Type B pancreatic cell (in vitro differentiated cells): ENCODE measurements at regions not wholly inside any gene's neighbourhood (a gene's known extent, or its start where the extent isn't known, plus 50 kb on each side); places are given as distances from the start of the nearest gene placed in this dataset.
"Not testable (repeated sequence)": the region's sequence is repeated elsewhere in the genome, so short reads cannot be mapped to it uniquely, and the experiment has no call there.

Experiments
- DNase-seq: peaks from one replicate; pipeline ENCODE4 v3.0.0; 2021; ENCODE audit warnings: mixed read lengths; ENCODE audit not compliant: unreplicated experiment; ENCODE audit errors: extremely low spot score
- H3K27ac Mint-ChIP-seq: 2 replicates; pipeline ENCODE4 v1.8.0; 2021; ENCODE audit warnings: mild to moderate bottlenecking, mixed read lengths
- H3K27me3 Mint-ChIP-seq: 2 replicates; pipeline ENCODE4 v1.8.0; 2021; ENCODE audit warnings: mixed read lengths
- H3K36me3 Mint-ChIP-seq: 2 replicates; pipeline ENCODE4 v1.8.0; 2021; ENCODE audit warnings: mixed read lengths
- H3K4me1 Mint-ChIP-seq: one replicate; pipeline ENCODE4 v1.8.0; 2021; ENCODE audit warnings: mixed read lengths; ENCODE audit not compliant: unreplicated experiment
- H3K4me3 Mint-ChIP-seq: 2 replicates; pipeline ENCODE4 v1.8.0; 2021; ENCODE audit warnings: mild to moderate bottlenecking, mixed read lengths
- H3K9me3 Mint-ChIP-seq: 2 replicates; pipeline ENCODE4 v1.8.0; 2021; ENCODE audit warnings: mixed read lengths
- TF ChIP-seq, protein P1 (sequence below): fragments of 200-600 bp; sonication (generic); conservative IDR thresholded peaks from 2 replicates; pipeline ENCODE4 v1.5.0; 2021; ENCODE audit warnings: antibody characterized with exemption, mild to moderate bottlenecking

DNA sequence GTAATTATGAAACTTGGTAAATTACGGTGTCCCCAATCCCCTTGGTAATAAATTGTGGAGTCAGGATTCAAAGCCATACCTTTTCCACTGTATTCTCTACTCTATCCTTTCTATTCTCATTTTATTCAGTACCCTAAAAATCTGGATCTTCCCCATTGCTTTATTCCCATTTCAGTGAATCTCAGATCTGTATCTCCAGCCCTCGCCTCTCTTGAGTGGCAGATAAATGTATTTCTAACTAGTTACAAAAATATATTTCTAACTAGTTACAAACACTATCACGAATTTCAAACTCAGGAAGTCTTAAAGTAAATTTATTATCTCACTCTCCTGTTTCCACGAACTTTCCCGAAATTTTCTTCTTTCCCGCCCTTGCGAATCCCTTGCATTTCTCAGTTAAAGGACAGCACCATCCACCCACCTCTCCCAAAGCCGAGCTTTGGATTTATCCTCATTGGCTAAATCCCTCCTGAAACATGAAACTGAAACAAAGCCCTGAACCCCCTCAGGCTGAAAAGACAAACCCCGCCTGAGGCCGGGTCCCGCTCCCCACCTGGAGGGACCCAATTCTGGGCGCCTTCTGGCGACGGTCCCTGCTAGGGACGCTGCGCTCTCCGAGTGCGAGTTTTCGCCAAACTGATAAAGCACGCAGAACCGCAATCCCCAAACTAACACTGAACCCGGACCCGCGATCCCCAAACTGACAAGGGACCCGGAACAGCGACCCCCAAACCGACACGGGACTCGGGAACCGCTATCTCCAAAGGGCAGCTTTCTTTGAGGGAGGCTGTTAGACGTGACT, 164.3 kb upstream of the PABPC3 start:
- DNase-seq: no peak
- H3K36me3 Mint-ChIP-seq: no peaks in the 10 kb centered on the region
- H3K4me3 Mint-ChIP-seq: peak overlapping the region; percentile 69
- peaks cover 40% of the 10 kb centered on the region for H3K27me3 Mint-ChIP-seq
- peaks cover 5% of the 10 kb centered on the region for H3K4me1 Mint-ChIP-seq
- TF ChIP-seq, protein P1, sequence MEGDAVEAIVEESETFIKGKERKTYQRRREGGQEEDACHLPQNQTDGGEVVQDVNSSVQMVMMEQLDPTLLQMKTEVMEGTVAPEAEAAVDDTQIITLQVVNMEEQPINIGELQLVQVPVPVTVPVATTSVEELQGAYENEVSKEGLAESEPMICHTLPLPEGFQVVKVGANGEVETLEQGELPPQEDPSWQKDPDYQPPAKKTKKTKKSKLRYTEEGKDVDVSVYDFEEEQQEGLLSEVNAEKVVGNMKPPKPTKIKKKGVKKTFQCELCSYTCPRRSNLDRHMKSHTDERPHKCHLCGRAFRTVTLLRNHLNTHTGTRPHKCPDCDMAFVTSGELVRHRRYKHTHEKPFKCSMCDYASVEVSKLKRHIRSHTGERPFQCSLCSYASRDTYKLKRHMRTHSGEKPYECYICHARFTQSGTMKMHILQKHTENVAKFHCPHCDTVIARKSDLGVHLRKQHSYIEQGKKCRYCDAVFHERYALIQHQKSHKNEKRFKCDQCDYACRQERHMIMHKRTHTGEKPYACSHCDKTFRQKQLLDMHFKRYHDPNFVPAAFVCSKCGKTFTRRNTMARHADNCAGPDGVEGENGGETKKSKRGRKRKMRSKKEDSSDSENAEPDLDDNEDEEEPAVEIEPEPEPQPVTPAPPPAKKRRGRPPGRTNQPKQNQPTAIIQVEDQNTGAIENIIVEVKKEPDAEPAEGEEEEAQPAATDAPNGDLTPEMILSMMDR: no peak
- H3K27ac Mint-ChIP-seq: no peak overlapping the region
- peaks cover 6% of the 10 kb centered on the region for H3K9me3 Mint-ChIP-seq

DNA sequence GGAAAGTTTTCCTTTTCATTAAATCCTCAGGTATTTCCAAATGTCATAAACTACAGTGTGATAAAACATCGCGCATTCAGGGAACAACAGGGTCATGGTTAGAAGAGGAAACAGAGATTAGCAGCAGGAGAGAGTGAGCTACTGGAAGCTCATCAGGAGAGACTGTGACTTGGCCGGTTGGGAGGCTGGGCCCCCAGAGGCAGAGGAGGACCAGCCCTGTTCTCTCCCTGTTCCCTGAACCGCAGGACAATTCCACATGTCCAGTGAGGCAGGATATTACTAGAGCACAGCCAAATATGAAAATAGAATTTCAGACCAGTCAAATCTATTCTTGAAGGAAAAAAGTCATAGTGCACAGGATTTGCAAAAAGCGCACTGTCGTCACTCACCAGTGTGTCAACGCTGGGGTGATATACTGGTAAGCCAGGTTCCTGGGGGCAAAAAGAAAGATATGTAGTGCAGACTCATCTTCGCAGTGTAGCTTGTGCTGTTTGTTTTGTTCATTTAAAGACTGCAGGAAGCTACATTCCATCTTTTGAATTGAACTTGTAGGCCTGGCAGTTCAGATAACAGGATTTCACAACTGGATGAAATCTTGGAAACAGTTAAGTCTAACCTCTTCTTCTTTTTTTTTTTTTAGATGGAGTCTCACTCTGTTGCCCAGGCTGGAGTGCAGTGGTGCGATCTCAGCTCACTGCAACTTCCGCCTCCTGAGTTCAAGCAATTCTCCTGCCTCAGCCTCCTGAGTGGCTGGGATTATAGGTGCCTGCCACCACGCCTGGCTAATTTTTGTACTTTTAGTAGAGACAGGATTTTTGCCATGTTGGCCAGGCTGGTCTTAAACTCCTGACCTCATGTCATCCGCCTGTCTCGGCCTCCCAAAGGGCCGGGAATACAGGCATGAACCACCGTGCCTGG, 162.6 kb upstream of the PABPC3 start:
- H3K4me3 Mint-ChIP-seq, H3K4me1 Mint-ChIP-seq, H3K9me3 Mint-ChIP-seq, DNase-seq, H3K36me3 Mint-ChIP-seq, H3K27ac Mint-ChIP-seq: not testable (repeated sequence)
- H3K27me3 Mint-ChIP-seq: peaks cover 40% of the 10 kb centered on the region

DNA sequence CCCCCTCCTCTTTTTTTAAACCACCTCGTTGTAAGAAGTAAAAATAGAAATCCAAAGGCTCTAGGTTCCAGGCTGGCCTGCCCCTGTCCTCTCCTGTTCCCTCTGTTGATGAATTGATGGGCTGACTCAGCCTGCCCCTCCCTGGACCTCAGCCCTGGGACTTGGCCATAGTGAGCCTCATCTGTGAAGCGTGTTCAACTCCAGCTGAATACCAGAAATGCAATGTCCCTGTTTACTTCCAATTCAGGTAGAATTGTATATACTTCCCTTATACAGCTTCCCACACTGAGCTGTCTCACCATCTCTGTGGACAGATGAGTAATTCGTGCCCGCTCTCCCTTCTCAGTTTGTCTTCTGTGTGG, 161.9 kb upstream of the PABPC3 start:
- DNase-seq, H3K4me3 Mint-ChIP-seq, H3K27ac Mint-ChIP-seq, H3K4me1 Mint-ChIP-seq, H3K9me3 Mint-ChIP-seq, H3K36me3 Mint-ChIP-seq: not testable (repeated sequence)
- peaks cover 40% of the 10 kb centered on the region for H3K27me3 Mint-ChIP-seq

DNA sequence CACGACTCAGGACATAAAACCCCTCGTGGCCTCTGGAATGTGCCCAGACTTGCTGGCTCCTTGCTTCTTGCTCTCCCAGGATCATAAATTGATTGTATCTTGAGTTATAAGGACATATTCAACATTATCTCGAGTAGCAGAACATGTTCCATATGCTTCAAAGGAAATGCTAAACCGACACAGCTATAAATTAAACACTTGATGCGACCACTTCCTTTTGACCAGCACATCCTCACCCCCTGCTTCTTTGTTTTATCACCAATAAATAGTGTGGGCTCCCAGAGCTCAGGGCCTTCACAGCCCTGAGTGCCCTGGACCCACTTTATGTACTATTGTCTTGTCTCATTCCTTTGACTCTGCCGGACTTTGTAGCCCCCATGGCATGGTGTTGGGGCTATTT, 157.0 kb upstream of the PABPC3 start:
- Mint-ChIP-seq H3K4me1 (no peaks in the 10 kb centered on the region), H3K9me3 (peaks cover 4% of the 10 kb centered on the region), H3K27me3 (peaks cover 4% of the 10 kb centered on the region), H3K4me3 (no peak overlapping the region), H3K27ac (no peak overlapping the region), H3K36me3 (no peaks in the 10 kb centered on the region)
- TF ChIP-seq, protein P1: no peak
- DNase-seq: no peak

GRCh38 chr13:24941023-24941713, 154.8 kb upstream of the PABPC3 start:
- H3K27ac Mint-ChIP-seq, H3K4me1 Mint-ChIP-seq, H3K36me3 Mint-ChIP-seq, H3K4me3 Mint-ChIP-seq, DNase-seq, H3K9me3 Mint-ChIP-seq, H3K27me3 Mint-ChIP-seq: not testable (repeated sequence)

DNA sequence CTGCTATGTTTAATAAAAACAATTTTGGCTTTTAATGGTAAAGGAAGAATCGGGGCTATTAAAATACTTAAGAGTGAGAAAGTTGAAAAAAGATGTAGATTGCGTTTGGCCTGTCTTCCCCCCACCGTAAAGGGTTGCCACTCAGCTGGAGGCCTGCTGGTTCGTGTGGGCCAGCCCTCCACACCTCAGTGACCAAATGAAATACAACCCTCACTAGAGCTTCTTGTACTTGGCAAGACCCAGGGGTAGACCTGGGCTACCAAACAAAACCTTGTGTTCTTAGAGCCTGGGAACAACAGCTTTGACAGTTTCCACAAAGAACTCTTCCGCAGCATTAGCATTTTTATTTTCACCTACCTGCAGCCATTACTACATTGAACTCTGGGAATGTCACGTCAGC, 152.8 kb upstream of the PABPC3 start:
- H3K4me3 Mint-ChIP-seq: no peak overlapping the region
- no peaks in the 10 kb centered on the region for H3K4me1 Mint-ChIP-seq
- no peak for DNase-seq
- no peaks in the 10 kb centered on the region for H3K27me3 Mint-ChIP-seq
- TF ChIP-seq, protein P1: no peak
- no peaks in the 10 kb centered on the region for H3K9me3 Mint-ChIP-seq
- no peak overlapping the region for H3K27ac Mint-ChIP-seq
- H3K36me3 Mint-ChIP-seq: peaks cover 3% of the 10 kb centered on the region

DNA sequence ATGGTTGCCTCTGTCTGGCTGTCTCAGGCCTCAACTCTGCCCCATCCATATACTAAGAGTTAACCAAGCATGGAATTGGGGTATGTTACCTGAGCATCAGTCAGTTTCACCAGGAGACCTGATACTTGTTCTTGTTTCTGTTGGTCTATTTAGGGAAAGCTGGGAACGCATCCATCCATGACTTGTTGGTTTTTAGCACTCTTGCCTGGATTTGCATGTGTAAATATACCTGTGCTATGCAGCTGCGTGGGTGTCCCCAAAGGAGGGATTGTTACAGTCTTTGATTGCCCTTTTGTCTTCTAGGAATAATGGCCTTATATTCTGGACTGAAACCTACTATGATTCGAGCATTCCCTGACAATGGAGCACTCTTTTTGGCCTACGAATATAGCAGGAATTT, 151.9 kb upstream of the PABPC3 start:
- H3K9me3 Mint-ChIP-seq, H3K27ac Mint-ChIP-seq, H3K4me3 Mint-ChIP-seq, H3K4me1 Mint-ChIP-seq, H3K36me3 Mint-ChIP-seq, H3K27me3 Mint-ChIP-seq, DNase-seq: not testable (repeated sequence)

DNA sequence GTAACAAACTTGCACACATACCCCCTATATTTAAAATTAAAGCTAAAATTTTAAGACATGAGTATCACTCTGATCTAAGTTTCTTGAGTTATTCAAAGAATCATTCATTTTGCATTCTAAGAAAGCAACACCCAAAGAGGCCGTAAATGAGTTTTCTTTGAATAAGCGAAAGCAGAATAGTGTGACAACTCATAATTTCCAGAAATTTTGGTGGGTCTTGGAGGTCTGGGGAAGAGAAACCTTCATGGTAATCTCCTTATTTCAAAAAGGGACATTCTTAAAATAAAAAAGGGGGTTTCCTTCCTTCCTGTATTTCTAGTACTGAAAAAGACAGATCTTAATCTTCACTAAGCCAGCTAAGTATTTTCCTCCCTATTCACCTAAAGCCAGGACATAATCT, 147.0 kb upstream of the PABPC3 start:
- not testable (repeated sequence) for H3K4me3 Mint-ChIP-seq, H3K27ac Mint-ChIP-seq, H3K4me1 Mint-ChIP-seq, H3K9me3 Mint-ChIP-seq, H3K27me3 Mint-ChIP-seq, DNase-seq, H3K36me3 Mint-ChIP-seq

- not testable (repeated sequence) for H3K4me3 Mint-ChIP-seq, H3K36me3 Mint-ChIP-seq, H3K27me3 Mint-ChIP-seq, DNase-seq, H3K4me1 Mint-ChIP-seq, H3K9me3 Mint-ChIP-seq, H3K27ac Mint-ChIP-seq
These were observed 145.3 kb upstream of the PABPC3 start for GRCh38 chr13:24950611-24951010.

DNA sequence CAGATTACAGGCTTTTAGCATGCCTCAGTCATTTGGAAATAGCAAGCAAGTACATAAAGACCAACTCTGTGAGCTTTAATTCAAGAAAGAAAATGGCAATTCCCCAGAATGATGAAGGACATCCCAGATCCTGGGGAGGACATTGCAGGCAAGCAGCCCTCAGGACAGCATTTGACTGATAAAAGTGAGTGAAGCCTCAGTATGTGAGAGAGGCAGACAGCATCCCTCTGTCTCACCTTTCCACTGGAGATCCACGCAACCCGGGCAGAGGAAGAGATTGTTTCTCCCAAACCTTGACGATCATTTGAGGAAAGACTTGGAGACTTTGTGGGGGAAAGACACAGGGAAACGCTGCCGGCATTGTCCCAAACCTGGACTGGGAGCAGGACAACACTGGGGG, 128.0 kb upstream of the PABPC3 start:
- H3K9me3 Mint-ChIP-seq, DNase-seq, H3K4me1 Mint-ChIP-seq, H3K36me3 Mint-ChIP-seq, H3K27me3 Mint-ChIP-seq: not testable (repeated sequence)
- Mint-ChIP-seq H3K4me3 (peak overlapping the region; percentile 90), H3K27ac (peak overlapping the region; percentile 62)
